ENCODE measurements at regions not wholly inside any gene's neighbourhood (a gene's known extent, or its start where the extent isn't known, plus 50 kb on each side); places are given as distances from the start of the nearest gene placed in this dataset.

GRCh38 chr3:11089931-11090330 lies 64.4 kb upstream of the HRH1 start:
- DNase-seq (ENCODE audit: low read depth) = no peak

GRCh38 chr3:11090551-11090950 lies 63.7 kb upstream of the HRH1 start:
- no peak for DNase-seq (ENCODE audit: low read depth)

- DNase-seq (ENCODE audit: low read depth) = no peak
Observed at GRCh38 chr3:11091088-11091590, 63.2 kb upstream of the HRH1 start.

- DNase-seq (ENCODE audit: low read depth) = no peak
Observed at GRCh38 chr3:11091791-11092190, 62.5 kb upstream of the HRH1 start.

GRCh38 chr3:11093823-11094340 lies 60.4 kb upstream of the HRH1 start:
- no peak for DNase-seq (ENCODE audit: low read depth)

GRCh38 chr3:11095932-11096265 lies 58.4 kb upstream of the HRH1 start:
- DNase-seq (ENCODE audit: low read depth) = no peak

GRCh38 chr3:11096266-11097139 lies 57.8 kb upstream of the HRH1 start:
- DNase-seq (ENCODE audit: low read depth) = peak; percentile 14

GRCh38 chr3:11099306-11099705 lies 55.0 kb upstream of the HRH1 start:
- DNase-seq (ENCODE audit: low read depth) = no peak
